Mammary epithelial cell (primary cell): ENCODE measurements at regions not wholly inside any gene's neighbourhood (a gene's known extent, or its start where the extent isn't known, plus 50 kb on each side); places are given as distances from the start of the nearest gene placed in this dataset.

Experiments
- CTCF ChIP-seq, 2 donors: IDR thresholded peaks in 1 of 2; conservative IDR thresholded peaks in 1 of 2; 2 replicates each; pipeline ENCODE4 v1.5.1; 2011 to 2012; ENCODE audit warnings: inconsistent platforms in 2 of 2, low read length in 2 of 2, mild to moderate bottlenecking in 2 of 2, control low read depth in 1 of 2, low read depth in 1 of 2; ENCODE audit not compliant: insufficient read depth in 1 of 2; ENCODE audit errors: extremely low read depth in 1 of 2
- EZH2 ChIP-seq: IDR thresholded peaks from 2 replicates; pipeline ENCODE4 v1.6.1; 2012; ENCODE audit warnings: low read length, inconsistent platforms, borderline replicate concordance

GRCh38 chr2:234676109-234676782 lies 179.4 kb upstream of the ARL4C start:
- TF ChIP-seq CTCF (conservative IDR thresholded peaks at IDR 0.05 in 1 of 2, IDR thresholded peaks at IDR 0.05 in 1 of 2; ENCODE audit: extremely low read depth in 1 of 2, insufficient read depth in 1 of 2, low read depth in 1 of 2, low read length in 2 of 2) (no peak), EZH2 (no peak)
